ENCODE measurements at regions not wholly inside any gene's neighbourhood (a gene's known extent, or its start where the extent isn't known, plus 50 kb on each side); places are given as distances from the start of the nearest gene placed in this dataset.

DNA sequence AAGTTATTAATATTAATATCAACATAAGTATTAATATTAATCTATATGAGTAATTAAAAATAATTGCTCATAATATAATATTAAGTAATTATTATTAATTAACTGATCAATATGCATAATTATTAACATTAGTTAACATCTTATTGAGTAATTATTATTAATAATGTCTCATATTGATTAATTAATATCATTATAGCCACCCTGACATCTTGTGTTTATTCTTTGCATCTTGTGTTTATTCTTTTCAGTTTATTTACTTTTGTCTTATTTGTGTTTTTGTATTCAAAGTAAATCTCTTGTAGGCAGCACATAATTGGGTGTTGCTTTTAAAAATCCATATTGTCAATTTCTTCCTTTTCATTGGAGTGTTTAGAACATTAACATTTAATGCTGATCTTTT, 56.6 kb downstream of the MYEOV start:
- TF ChIP-seq E2F5 (CRISPR knock-in tag; IDR thresholded peaks at IDR 0.05) (no peak), ETV6 (CRISPR knock-in tag; IDR thresholded peaks at IDR 0.05) (no peak), CREB1 (CRISPR knock-in tag; IDR thresholded peaks at IDR 0.05) (no peak), NFYB (CRISPR knock-in tag; conservative IDR thresholded peaks at IDR 0.05; ENCODE audit: low read depth) (no peak), ZNF138 (CRISPR knock-in tag; conservative IDR thresholded peaks at IDR 0.05) (no peak), ELF4 (CRISPR knock-in tag; IDR thresholded peaks at IDR 0.05; ENCODE audit: low read depth) (no peak), JUN (CRISPR knock-in tag; IDR thresholded peaks at IDR 0.05) (no peak), ZNF416 (CRISPR knock-in tag; IDR thresholded peaks at IDR 0.05) (no peak), FOXK1 (CRISPR knock-in tag; IDR thresholded peaks at IDR 0.05) (no peak), CTCF (IDR thresholded peaks at IDR 0.05) (no peak)
- TF ChIP-seq, protein P1, sequence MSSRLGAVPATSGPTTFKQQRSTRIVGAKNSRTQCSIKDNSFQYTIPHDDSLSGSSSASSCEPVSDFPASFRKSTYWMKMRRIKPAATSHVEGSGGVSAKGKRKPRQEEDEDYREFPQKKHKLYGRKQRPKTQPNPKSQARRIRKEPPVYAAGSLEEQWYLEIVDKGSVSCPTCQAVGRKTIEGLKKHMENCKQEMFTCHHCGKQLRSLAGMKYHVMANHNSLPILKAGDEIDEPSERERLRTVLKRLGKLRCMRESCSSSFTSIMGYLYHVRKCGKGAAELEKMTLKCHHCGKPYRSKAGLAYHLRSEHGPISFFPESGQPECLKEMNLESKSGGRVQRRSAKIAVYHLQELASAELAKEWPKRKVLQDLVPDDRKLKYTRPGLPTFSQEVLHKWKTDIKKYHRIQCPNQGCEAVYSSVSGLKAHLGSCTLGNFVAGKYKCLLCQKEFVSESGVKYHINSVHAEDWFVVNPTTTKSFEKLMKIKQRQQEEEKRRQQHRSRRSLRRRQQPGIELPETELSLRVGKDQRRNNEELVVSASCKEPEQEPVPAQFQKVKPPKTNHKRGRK (CRISPR knock-in tag; IDR thresholded peaks at IDR 0.05; ENCODE audit: borderline replicate concordance) = no peak
